Thyroid gland (tissue), 4 donors: ENCODE measurements at regions not wholly inside any gene's neighbourhood (a gene's known extent, or its start where the extent isn't known, plus 50 kb on each side); places are given as distances from the start of the nearest gene placed in this dataset.

Experiments used
- POLR2A ChIP-seq, 2 donors: fragments of 450-650 bp; IDR thresholded peaks; one replicate each; pipeline ENCODE4 v1.6.1; 2017; ENCODE audit warnings: antibody characterized with exemption in 2 of 2, mild to moderate bottlenecking in 2 of 2, moderate library complexity in 1 of 2
- TF ChIP-seq, protein P1 (sequence below), 6 experiments: fragments of 200-600 bp in 3 of 6; fragments of 450-650 bp in 3 of 6; sonication (generic) in 3 of 6; IDR thresholded peaks; one replicate each; pipeline ENCODE4 v1.5.1; 2016 to 2019; ENCODE audit warnings: antibody characterized with exemption in 6 of 6, mild to moderate bottlenecking in 2 of 6, inconsistent platforms in 1 of 6, moderate library complexity in 1 of 6

DNA sequence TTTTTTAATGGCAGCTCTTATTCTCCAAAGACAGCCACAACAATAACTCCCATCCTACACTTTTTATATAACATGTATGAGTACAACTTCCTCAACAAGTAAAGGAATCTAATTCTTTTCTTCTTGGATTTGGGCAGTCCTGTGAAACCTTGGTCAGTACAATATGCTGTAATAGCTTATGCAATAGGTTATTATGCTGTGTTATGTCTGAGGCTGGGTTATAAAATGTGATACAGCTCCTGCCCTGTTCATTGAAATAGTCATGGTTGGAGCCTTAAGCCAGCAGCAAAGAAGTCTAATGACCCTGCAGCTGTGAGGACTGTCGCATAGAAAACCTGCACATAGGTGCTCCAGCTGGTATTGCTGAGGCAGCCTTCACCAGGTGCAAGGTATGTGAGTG is 215.8 kb upstream of the RASGEF1B start:
- TF ChIP-seq, protein P1, sequence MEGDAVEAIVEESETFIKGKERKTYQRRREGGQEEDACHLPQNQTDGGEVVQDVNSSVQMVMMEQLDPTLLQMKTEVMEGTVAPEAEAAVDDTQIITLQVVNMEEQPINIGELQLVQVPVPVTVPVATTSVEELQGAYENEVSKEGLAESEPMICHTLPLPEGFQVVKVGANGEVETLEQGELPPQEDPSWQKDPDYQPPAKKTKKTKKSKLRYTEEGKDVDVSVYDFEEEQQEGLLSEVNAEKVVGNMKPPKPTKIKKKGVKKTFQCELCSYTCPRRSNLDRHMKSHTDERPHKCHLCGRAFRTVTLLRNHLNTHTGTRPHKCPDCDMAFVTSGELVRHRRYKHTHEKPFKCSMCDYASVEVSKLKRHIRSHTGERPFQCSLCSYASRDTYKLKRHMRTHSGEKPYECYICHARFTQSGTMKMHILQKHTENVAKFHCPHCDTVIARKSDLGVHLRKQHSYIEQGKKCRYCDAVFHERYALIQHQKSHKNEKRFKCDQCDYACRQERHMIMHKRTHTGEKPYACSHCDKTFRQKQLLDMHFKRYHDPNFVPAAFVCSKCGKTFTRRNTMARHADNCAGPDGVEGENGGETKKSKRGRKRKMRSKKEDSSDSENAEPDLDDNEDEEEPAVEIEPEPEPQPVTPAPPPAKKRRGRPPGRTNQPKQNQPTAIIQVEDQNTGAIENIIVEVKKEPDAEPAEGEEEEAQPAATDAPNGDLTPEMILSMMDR (IDR thresholded peaks at IDR 0.05) = no peak
- no peak for TF ChIP-seq POLR2A (IDR thresholded peaks at IDR 0.05)
